Fibroblast of villous mesenchyme (primary cell): ENCODE measurements at regions not wholly inside any gene's neighbourhood (a gene's known extent, or its start where the extent isn't known, plus 50 kb on each side); places are given as distances from the start of the nearest gene placed in this dataset.

Experiments
- DNase-seq: peaks from one replicate; pipeline ENCODE4 v3.0.0-alpha.2; 2010; ENCODE audit warnings: low read depth
- H3K4me3 ChIP-seq: 2 replicates; pipeline ENCODE4 v1.5.1; 2011; ENCODE audit warnings: low read depth, mild to moderate bottlenecking, low read length
- TF ChIP-seq, protein P1 (sequence below): IDR thresholded peaks from 2 replicates; pipeline ENCODE4 v1.5.1; 2012; ENCODE audit warnings: low read depth, mild to moderate bottlenecking, low read length; ENCODE audit not compliant: insufficient read depth

DNA sequence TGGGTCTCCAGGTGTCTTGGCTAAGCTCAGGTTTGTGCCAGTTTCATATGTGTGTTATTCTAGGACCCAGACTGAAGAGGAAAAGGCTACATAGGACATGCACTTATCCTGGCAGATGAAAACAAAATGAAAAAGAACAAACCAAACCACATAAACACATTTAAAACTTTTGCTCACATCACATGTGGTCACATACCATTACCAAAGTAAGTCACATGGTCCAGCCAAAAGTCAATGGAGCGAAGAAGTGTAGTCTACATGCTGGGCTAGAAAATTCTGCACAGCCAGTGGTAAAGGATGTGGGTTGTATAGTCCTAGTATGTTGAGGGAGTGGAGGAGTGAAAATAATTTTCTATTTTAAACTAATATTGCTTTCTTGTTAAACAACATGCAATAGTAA lies 437.5 kb downstream of the BTBD3 start:
- no peak overlapping the region for H3K4me3 ChIP-seq
- DNase-seq = no peak
- TF ChIP-seq, protein P1, sequence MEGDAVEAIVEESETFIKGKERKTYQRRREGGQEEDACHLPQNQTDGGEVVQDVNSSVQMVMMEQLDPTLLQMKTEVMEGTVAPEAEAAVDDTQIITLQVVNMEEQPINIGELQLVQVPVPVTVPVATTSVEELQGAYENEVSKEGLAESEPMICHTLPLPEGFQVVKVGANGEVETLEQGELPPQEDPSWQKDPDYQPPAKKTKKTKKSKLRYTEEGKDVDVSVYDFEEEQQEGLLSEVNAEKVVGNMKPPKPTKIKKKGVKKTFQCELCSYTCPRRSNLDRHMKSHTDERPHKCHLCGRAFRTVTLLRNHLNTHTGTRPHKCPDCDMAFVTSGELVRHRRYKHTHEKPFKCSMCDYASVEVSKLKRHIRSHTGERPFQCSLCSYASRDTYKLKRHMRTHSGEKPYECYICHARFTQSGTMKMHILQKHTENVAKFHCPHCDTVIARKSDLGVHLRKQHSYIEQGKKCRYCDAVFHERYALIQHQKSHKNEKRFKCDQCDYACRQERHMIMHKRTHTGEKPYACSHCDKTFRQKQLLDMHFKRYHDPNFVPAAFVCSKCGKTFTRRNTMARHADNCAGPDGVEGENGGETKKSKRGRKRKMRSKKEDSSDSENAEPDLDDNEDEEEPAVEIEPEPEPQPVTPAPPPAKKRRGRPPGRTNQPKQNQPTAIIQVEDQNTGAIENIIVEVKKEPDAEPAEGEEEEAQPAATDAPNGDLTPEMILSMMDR = no peak

- H3K4me3 ChIP-seq = no peak overlapping the region
- DNase-seq = peak; percentile 12
- TF ChIP-seq, protein P1 = peak; percentile 42
Measured at GRCh38 chr20:12358006-12358654, 440.4 kb downstream of the BTBD3 start.

DNA sequence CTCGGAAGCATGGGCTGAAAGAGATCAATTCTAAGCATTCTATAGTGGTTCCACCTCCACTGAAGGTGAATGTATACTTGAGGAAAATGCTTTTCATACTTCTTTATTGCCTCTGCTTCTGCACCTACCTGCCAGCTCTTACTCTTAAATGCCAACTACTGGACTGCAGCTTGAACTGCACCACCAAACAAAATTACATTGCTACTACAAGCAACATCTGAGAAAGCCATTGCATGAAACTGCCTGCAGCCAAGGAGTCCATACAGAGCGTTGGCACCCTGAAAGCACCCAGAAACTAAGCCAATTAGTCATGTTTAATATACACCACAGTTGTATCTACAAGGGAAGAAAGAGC lies 440.9 kb downstream of the BTBD3 start:
- no peak for DNase-seq
- TF ChIP-seq, protein P1 = no peak
- H3K4me3 ChIP-seq = no peak overlapping the region

GRCh38 chr20:12371990-12372389 lies 454.3 kb downstream of the BTBD3 start:
- no peak overlapping the region for H3K4me3 ChIP-seq
- DNase-seq = no peak
- TF ChIP-seq, protein P1 = no peak

GRCh38 chr20:12372557-12372956 lies 454.9 kb downstream of the BTBD3 start:
- DNase-seq = no peak
- H3K4me3 ChIP-seq = no peak overlapping the region
- TF ChIP-seq, protein P1 = no peak

- DNase-seq = no peak
- TF ChIP-seq, protein P1 = no peak
- no peak overlapping the region for H3K4me3 ChIP-seq
Measured at GRCh38 chr20:12375967-12376366, 458.3 kb downstream of the BTBD3 start.

- peak; percentile 45 for DNase-seq
- TF ChIP-seq, protein P1 = no peak
- H3K4me3 ChIP-seq = no peak overlapping the region
Measured at GRCh38 chr20:12383821-12384220, 466.1 kb downstream of the BTBD3 start.
